HEK293T (cell line): ENCODE measurements at regions not wholly inside any gene's neighbourhood (a gene's known extent, or its start where the extent isn't known, plus 50 kb on each side); places are given as distances from the start of the nearest gene placed in this dataset.

Source experiments
- CTCF ChIA-PET: fragments of 350-600 bp; formaldehyde crosslinking; extraction: SDS; loops from one replicate; lab custom pipeline; 2021; ENCODE audit warnings: antibody characterized with exemption, inconsistent platforms; lab: Yijun Ruan, JAX
- POLR2A ChIA-PET: fragments of 350-600 bp; formaldehyde crosslinking; extraction: SDS; loops from one replicate; lab custom pipeline; 2020; ENCODE audit warnings: antibody characterized with exemption, inconsistent platforms; lab: Yijun Ruan, JAX
- DNase-seq: peaks from one replicate; pipeline ENCODE4 v3.0.0; 2012; ENCODE audit warnings: mixed read lengths; ENCODE audit errors: extremely low spot score
- ARNT ChIP-seq: fragments of 450-650 bp; IDR thresholded peaks from 2 replicates; pipeline ENCODE4 v1.6.1; 2017; ENCODE audit warnings: mild to moderate bottlenecking
- BHLHE40 ChIP-seq: fragments of 450-650 bp; IDR thresholded peaks from 2 replicates; pipeline ENCODE4 v1.6.1; 2016; ENCODE audit warnings: mild to moderate bottlenecking, moderate library complexity, borderline replicate concordance
- CTBP1 ChIP-seq: fragments of 450-650 bp; IDR thresholded peaks from 2 replicates; pipeline ENCODE4 v1.6.1; 2016; ENCODE audit warnings: borderline replicate concordance
- ELF4 ChIP-seq: fragments of 450-650 bp; IDR thresholded peaks from 2 replicates; pipeline ENCODE4 v1.6.1; 2017; ENCODE audit warnings: antibody characterized with exemption
- FOXA1 ChIP-seq: fragments of 450-650 bp; IDR thresholded peaks from 2 replicates; pipeline ENCODE4 v1.6.1; 2016; ENCODE audit warnings: mild to moderate bottlenecking
- FOXK2 ChIP-seq: fragments of 450-650 bp; IDR thresholded peaks from 2 replicates; pipeline ENCODE4 v1.6.1; 2016; ENCODE audit warnings: mild to moderate bottlenecking
- FOXM1 ChIP-seq: fragments of 450-650 bp; IDR thresholded peaks from 2 replicates; pipeline ENCODE4 v1.6.1; 2017; ENCODE audit warnings: mild to moderate bottlenecking, borderline replicate concordance
- HDGF ChIP-seq: fragments of 450-650 bp; IDR thresholded peaks from 2 replicates; pipeline ENCODE4 v1.6.1; 2017; ENCODE audit warnings: antibody characterized with exemption, borderline replicate concordance
- L3MBTL2 ChIP-seq: fragments of 450-650 bp; conservative IDR thresholded peaks from 2 replicates; pipeline ENCODE4 v1.6.1; 2016; ENCODE audit warnings: mild to moderate bottlenecking
- LEF1 ChIP-seq: fragments of 450-650 bp; IDR thresholded peaks from 2 replicates; pipeline ENCODE4 v1.6.1; 2017; ENCODE audit warnings: mild to moderate bottlenecking, borderline replicate concordance
- NFRKB ChIP-seq: fragments of 450-650 bp; IDR thresholded peaks from 2 replicates; pipeline ENCODE4 v1.6.1; 2016; ENCODE audit warnings: mild to moderate bottlenecking, moderate library complexity
- PKNOX1 ChIP-seq: fragments of 450-650 bp; IDR thresholded peaks from 2 replicates; pipeline ENCODE4 v1.6.1; 2016
- SP1 ChIP-seq: fragments of 450-650 bp; IDR thresholded peaks from 2 replicates; pipeline ENCODE4 v1.6.1; 2017
- SUZ12 ChIP-seq: fragments of 450-650 bp; IDR thresholded peaks from 2 replicates; pipeline ENCODE4 v1.6.1; 2016; ENCODE audit warnings: mild to moderate bottlenecking
- TARDBP ChIP-seq: fragments of 450-650 bp; IDR thresholded peaks from 2 replicates; pipeline ENCODE4 v1.6.1; 2016
- ZNF384 ChIP-seq: fragments of 450-650 bp; IDR thresholded peaks from 2 replicates; pipeline ENCODE4 v1.6.1; 2016

- ChIA-PET CTCF (no interaction called here), POLR2A (no interaction called here)
- no peak for DNase-seq
- TF ChIP-seq L3MBTL2 (no peak), ZNF384 (no peak), TARDBP (no peak), BHLHE40 (no peak), FOXM1 (no peak), HDGF (no peak), ARNT (no peak), FOXK2 (no peak), FOXA1 (no peak), NFRKB (no peak), LEF1 (no peak), SUZ12 (no peak), ELF4 (no peak), CTBP1 (no peak), PKNOX1 (no peak), SP1 (no peak)
Observed at GRCh38 chr11:127105593-127106541, 105.3 kb upstream of the KIRREL3 start.

GRCh38 chr11:127103586-127104388, 103.2 kb upstream of the KIRREL3 start:
- CTCF ChIA-PET, result no interaction called here
- no peak for DNase-seq
- no peak for TF ChIP-seq ARNT
- TF ChIP-seq FOXK2, result no peak
- TF ChIP-seq SUZ12, result no peak
- no peak for TF ChIP-seq L3MBTL2
- no peak for TF ChIP-seq CTBP1
- no peak for TF ChIP-seq PKNOX1
- TF ChIP-seq LEF1, result no peak
- TF ChIP-seq FOXA1, result no peak
- POLR2A ChIA-PET, result no interaction called here

GRCh38 chr11:127098684-127099083, 98.1 kb upstream of the KIRREL3 start:
- ChIA-PET POLR2A (no interaction called here), CTCF (no interaction called here)
- no peak for TF ChIP-seq LEF1
- TF ChIP-seq L3MBTL2, result no peak
- TF ChIP-seq FOXA1, result no peak
- TF ChIP-seq PKNOX1, result no peak
- TF ChIP-seq SUZ12, result no peak
- no peak for TF ChIP-seq TARDBP
- TF ChIP-seq FOXK2, result no peak
- TF ChIP-seq FOXM1, result no peak
- TF ChIP-seq ZNF384, result no peak
- TF ChIP-seq NFRKB, result no peak
- DNase-seq, result no peak

GRCh38 chr11:127080735-127081134, 80.2 kb upstream of the KIRREL3 start:
- ChIA-PET CTCF (no interaction called here), POLR2A (no interaction called here)
- TF ChIP-seq L3MBTL2 (no peak), BHLHE40 (no peak), ARNT (no peak), ELF4 (no peak), HDGF (no peak), PKNOX1 (no peak), ZNF384 (no peak)
- no peak for DNase-seq

- ChIA-PET CTCF (no interaction called here), POLR2A (no interaction called here)
- no peak for DNase-seq
- TF ChIP-seq HDGF (no peak), BHLHE40 (no peak), PKNOX1 (no peak), ZNF384 (no peak), ELF4 (no peak), FOXK2 (no peak), SUZ12 (no peak), NFRKB (no peak), ARNT (no peak), FOXA1 (no peak), TARDBP (no peak), FOXM1 (no peak), CTBP1 (no peak), LEF1 (no peak), L3MBTL2 (no peak), SP1 (no peak)
Observed at GRCh38 chr11:127075758-127076157, 75.2 kb upstream of the KIRREL3 start.
